Testis (tissue), 2 donors: ENCODE measurements at regions not wholly inside any gene's neighbourhood (a gene's known extent, or its start where the extent isn't known, plus 50 kb on each side); places are given as distances from the start of the nearest gene placed in this dataset.

Experiments
- DNase-seq: peaks from one replicate; pipeline ENCODE4 v3.0.0-alpha.2; 2019
- H3K27ac ChIP-seq, 2 donors: fragments of 200-600 bp; sonication (generic); one replicate each; pipeline ENCODE4 v1.5.1; 2019
- H3K27me3 ChIP-seq: fragments of 200-600 bp; sonication (generic); one replicate; pipeline ENCODE4 v1.5.1; 2019
- H3K36me3 ChIP-seq: fragments of 200-600 bp; sonication (generic); one replicate; pipeline ENCODE4 v1.5.1; 2017; ENCODE audit warnings: low read depth; ENCODE audit errors: missing control alignments
- H3K4me1 ChIP-seq: fragments of 200-600 bp; sonication (generic); one replicate; pipeline ENCODE4 v1.5.1; 2019
- H3K4me3 ChIP-seq, 2 donors: fragments of 200-600 bp; sonication (generic); one replicate each; pipeline ENCODE4 v1.5.1; 2017 to 2019
- H3K9me3 ChIP-seq: fragments of 200-600 bp; sonication (generic); one replicate; pipeline ENCODE4 v1.5.1; 2017
- POLR2A ChIP-seq: fragments of 450-650 bp; IDR thresholded peaks from one replicate; pipeline ENCODE4 v1.6.1; 2017; ENCODE audit warnings: antibody characterized with exemption, mild to moderate bottlenecking, moderate library complexity
- WGBS, 2 donors: methylation state at CpG; one replicate each; pipeline ENCODE4 v1.1.5; 2018; 5-methylcytosine and 5-hydroxymethylcytosine counted together
- intact Hi-C: fragments of 100-400 bp; cut with DNase I; formaldehyde crosslinking; loops from one replicate; pipeline ENCODE4 v1.15.1; 2023; ENCODE audit warnings: low total_unique reads
- TF ChIP-seq, protein P1 (sequence below), 3 experiments: fragments of 450-650 bp in 2 of 3; fragments of 200-600 bp in 1 of 3; sonication (generic) in 1 of 3; IDR thresholded peaks; one replicate each; pipeline ENCODE4 v1.5.1; 2016 to 2019; ENCODE audit warnings: antibody characterized with exemption in 3 of 3, mild to moderate bottlenecking in 2 of 3, moderate library complexity in 1 of 3

DNA sequence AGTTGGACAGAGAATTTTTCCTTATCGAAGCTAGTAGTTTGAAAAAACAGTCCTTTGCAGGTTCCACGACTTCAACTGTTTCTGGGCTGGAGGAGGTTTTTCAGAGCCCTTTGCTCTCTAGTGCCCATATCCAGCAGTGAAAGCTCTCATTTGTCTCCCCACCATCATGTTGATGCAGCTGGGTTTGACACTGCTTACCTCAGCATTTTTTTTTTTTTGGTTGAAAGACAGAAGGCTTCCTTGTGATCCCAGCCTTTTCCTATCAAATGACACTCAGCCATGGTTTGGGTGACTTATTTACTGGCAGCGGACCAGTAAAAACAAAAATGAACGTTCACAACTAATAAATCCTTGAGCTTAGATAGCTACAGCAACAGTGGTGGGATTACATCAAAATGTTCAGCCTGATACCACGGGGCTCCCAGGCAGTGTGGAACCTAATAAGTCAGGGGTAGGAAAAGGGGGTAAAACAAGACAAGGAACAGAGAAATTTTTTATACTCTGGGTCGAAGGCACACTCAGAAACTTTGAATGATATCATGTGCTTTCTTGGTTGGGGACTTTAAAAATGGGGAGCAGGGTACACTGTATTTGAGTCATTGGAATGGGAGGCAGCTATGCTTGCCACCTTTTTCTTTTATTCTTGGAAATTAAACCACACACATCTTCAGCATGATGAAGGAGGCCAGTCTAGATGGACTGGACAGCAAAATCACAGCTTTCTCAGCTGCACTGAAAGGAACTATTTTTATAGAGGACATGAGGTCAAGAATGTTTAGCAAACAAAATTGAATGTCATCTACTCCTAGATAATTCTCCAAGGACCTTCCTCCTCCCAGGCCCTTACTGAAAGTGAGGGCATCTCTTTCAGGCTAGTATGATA, 308.9 kb upstream of the MPDZ start:
- intact Hi-C loops: no loop called here
- DNase-seq: no peak
- H3K4me1 ChIP-seq: no peaks in the 10 kb centered on the region
- H3K27me3 ChIP-seq: no peaks in the 10 kb centered on the region
- H3K36me3 ChIP-seq: no peaks in the 10 kb centered on the region
- no peak overlapping the region for H3K4me3 ChIP-seq
- TF ChIP-seq POLR2A: no peak
- TF ChIP-seq, protein P1, sequence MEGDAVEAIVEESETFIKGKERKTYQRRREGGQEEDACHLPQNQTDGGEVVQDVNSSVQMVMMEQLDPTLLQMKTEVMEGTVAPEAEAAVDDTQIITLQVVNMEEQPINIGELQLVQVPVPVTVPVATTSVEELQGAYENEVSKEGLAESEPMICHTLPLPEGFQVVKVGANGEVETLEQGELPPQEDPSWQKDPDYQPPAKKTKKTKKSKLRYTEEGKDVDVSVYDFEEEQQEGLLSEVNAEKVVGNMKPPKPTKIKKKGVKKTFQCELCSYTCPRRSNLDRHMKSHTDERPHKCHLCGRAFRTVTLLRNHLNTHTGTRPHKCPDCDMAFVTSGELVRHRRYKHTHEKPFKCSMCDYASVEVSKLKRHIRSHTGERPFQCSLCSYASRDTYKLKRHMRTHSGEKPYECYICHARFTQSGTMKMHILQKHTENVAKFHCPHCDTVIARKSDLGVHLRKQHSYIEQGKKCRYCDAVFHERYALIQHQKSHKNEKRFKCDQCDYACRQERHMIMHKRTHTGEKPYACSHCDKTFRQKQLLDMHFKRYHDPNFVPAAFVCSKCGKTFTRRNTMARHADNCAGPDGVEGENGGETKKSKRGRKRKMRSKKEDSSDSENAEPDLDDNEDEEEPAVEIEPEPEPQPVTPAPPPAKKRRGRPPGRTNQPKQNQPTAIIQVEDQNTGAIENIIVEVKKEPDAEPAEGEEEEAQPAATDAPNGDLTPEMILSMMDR (IDR thresholded peaks at IDR 0.05): no peak
- no peak overlapping the region for H3K27ac ChIP-seq
- WGBS, 2 donors: 33 to 34% methylated on average over 6 of the region's 6 CpGs
- no peaks in the 10 kb centered on the region for H3K9me3 ChIP-seq

DNA sequence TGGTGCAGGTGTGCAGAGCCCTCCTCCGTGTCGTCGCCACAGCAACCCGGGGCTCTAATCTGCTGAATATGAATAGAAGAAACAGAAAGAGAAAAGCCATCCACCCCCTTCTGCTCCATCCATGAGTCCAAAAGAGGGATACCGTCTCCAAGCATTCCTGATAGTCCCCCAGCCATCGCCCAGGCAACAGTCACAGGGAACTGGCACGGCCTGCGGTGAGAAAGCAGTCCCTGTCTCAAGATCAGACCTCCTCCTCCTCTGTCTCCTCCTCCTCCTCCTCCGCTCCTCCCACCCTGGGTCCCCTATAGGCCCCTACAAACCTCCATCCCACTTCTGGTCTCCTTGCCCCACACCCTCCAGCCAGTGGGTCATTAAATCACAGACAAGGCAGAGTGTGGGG, 308.1 kb upstream of the MPDZ start:
- Histone ChIP-seq H3K4me1 (no peaks in the 10 kb centered on the region), H3K27ac (no peak overlapping the region), H3K27me3 (no peaks in the 10 kb centered on the region), H3K9me3 (no peaks in the 10 kb centered on the region), H3K36me3 (no peaks in the 10 kb centered on the region), H3K4me3 (no peak overlapping the region)
- intact Hi-C loops: no loop called here
- DNase-seq: no peak
- 62 to 65% methylated on average over 9 of the region's 9 CpGs for WGBS, 2 donors
- TF ChIP-seq, protein P1 (IDR thresholded peaks at IDR 0.05): no peak
- TF ChIP-seq POLR2A: no peak

DNA sequence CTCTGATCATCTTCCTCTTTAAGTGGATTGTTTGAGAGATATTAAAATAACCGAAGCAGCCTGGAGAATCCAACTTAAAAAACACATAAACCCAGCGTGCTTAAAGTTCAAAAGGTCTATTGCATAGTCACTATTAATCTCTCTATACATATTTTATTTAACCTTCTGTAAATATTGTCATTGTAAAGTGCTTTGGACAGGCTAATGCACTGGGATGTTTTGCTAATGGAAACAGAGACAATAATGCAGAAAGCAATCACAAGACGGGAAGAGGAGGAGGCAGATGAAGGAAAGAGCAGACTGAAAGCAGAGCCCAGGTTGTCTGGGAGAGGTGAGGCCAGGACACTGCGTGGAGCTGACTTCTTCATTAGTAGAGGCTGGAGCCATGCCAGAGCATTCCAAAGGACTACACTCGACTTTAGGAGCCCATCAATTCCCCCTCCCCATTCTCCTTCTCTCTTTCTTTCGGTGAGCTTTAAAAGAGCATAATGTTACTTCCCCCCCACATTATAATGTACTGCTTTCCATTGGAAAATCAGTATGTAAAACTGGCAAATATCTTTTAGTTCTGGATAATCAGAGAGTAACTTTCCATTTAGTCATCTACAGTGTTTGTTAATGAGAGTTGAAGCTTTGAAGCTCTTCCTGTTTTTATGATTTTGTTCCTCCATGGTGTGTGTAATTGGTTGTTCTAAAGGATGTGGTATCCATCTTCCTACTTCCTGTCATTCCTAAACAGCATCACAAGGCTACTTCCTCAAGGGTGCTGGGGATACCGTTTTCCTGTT, 307.3 kb upstream of the MPDZ start:
- H3K4me3 ChIP-seq: no peak overlapping the region
- intact Hi-C loops: no loop called here
- no peaks in the 10 kb centered on the region for H3K4me1 ChIP-seq
- WGBS, 2 donors: 56% methylated on average over 7 of the region's 7 CpGs
- H3K36me3 ChIP-seq: no peaks in the 10 kb centered on the region
- no peak for DNase-seq
- TF ChIP-seq, protein P1 (IDR thresholded peaks at IDR 0.05): no peak
- TF ChIP-seq POLR2A: no peak
- no peaks in the 10 kb centered on the region for H3K27me3 ChIP-seq
- H3K9me3 ChIP-seq: no peaks in the 10 kb centered on the region
- H3K27ac ChIP-seq: no peak overlapping the region

DNA sequence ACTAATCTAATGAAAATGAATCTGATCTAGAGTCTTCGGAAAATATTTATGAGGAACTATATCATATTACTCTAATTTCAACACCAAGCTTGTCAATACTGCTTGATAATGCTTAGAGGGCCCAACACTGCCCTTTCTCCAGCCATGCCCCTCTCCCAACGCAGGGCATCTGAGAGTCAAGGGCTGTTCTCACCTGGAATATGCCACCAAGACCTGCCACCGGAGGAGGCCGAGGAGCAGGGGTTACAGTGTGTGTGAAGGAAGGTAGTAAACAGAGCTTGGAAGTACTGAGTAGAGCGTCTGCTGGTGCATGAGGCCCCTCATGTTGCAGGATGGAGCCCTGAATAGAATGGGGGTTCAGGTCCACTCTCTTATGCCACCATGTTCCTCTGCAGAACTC, 301.3 kb upstream of the MPDZ start:
- Histone ChIP-seq H3K27me3 (no peaks in the 10 kb centered on the region), H3K9me3 (no peaks in the 10 kb centered on the region), H3K36me3 (no peaks in the 10 kb centered on the region), H3K4me3 (no peak overlapping the region), H3K27ac (no peak overlapping the region), H3K4me1 (no peaks in the 10 kb centered on the region)
- intact Hi-C loops: no loop called here
- no peak for TF ChIP-seq POLR2A
- TF ChIP-seq, protein P1 (IDR thresholded peaks at IDR 0.05): no peak
- no peak for DNase-seq
- 88 to 91% methylated on average over 5 of the region's 5 CpGs for WGBS, 2 donors
